NB4 (cell line): ENCODE measurements at regions not wholly inside any gene's neighbourhood (a gene's known extent, or its start where the extent isn't known, plus 50 kb on each side); places are given as distances from the start of the nearest gene placed in this dataset.

Experiments used
- DNase-seq: peaks from one replicate; pipeline ENCODE4 v3.0.0; 2010; ENCODE audit warnings: low read depth
- H3K4me3 ChIP-seq: one replicate; pipeline ENCODE4 v1.5.1; 2011; ENCODE audit warnings: mild to moderate bottlenecking, low read depth, low read length, moderate library complexity
- MYC ChIP-seq: IDR thresholded peaks from 2 replicates; pipeline ENCODE4 v1.6.1; 2011; ENCODE audit warnings: low read depth, low read length
- POLR2A ChIP-seq: IDR thresholded peaks from 2 replicates; pipeline ENCODE4 v1.6.1; 2011; ENCODE audit warnings: mild to moderate bottlenecking; ENCODE audit not compliant: insufficient read length; ENCODE audit errors: extremely low read depth
- TF ChIP-seq, protein P1 (sequence below): IDR thresholded peaks from 2 replicates; pipeline ENCODE4 v1.6.1; 2011; ENCODE audit warnings: low read depth, low read length
- TF ChIP-seq, protein P2 (sequence below): IDR thresholded peaks from one replicate; pipeline ENCODE4 v1.5.1; 2012; ENCODE audit warnings: low read depth, low read length

DNA sequence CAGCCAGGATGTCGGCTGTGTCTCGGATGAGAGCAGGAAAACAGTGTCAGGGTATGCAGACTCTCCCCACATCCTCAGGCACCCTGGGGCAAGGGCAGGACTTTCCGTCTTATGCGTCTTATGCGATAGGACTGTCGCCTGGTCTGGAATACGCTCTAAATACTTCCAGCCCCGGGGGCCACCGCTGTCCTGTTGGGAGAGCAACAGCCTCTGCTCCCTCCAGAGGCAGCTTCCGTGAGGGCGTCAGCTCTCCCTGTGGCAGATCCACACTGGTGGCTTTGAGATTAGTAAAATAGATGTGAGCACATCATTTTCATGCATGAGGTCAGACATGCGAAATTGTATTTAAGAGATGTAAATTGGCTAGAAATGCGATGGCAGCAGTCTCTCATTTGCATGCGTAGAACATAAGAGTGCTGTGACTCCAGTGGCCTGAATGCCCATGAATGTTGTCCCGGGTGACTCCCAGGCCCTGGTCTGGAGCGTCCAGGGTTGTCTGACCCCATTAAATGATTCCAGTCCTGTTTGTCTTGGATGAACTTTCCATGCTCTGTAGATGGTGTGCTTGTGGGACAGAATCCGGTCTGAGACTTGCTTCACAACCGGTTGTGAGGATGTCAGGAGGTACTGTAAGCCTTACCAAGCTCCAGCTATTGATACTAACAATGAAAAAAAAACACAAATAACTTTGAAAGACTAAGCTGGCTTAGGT, 228.2 kb downstream of the SYK start:
- no peak overlapping the region for H3K4me3 ChIP-seq
- TF ChIP-seq, protein P1, sequence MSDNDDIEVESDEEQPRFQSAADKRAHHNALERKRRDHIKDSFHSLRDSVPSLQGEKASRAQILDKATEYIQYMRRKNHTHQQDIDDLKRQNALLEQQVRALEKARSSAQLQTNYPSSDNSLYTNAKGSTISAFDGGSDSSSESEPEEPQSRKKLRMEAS: no peak
- TF ChIP-seq MYC (no peak), POLR2A (no peak)
- TF ChIP-seq, protein P2, sequence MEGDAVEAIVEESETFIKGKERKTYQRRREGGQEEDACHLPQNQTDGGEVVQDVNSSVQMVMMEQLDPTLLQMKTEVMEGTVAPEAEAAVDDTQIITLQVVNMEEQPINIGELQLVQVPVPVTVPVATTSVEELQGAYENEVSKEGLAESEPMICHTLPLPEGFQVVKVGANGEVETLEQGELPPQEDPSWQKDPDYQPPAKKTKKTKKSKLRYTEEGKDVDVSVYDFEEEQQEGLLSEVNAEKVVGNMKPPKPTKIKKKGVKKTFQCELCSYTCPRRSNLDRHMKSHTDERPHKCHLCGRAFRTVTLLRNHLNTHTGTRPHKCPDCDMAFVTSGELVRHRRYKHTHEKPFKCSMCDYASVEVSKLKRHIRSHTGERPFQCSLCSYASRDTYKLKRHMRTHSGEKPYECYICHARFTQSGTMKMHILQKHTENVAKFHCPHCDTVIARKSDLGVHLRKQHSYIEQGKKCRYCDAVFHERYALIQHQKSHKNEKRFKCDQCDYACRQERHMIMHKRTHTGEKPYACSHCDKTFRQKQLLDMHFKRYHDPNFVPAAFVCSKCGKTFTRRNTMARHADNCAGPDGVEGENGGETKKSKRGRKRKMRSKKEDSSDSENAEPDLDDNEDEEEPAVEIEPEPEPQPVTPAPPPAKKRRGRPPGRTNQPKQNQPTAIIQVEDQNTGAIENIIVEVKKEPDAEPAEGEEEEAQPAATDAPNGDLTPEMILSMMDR: no peak
- DNase-seq: no peak

DNA sequence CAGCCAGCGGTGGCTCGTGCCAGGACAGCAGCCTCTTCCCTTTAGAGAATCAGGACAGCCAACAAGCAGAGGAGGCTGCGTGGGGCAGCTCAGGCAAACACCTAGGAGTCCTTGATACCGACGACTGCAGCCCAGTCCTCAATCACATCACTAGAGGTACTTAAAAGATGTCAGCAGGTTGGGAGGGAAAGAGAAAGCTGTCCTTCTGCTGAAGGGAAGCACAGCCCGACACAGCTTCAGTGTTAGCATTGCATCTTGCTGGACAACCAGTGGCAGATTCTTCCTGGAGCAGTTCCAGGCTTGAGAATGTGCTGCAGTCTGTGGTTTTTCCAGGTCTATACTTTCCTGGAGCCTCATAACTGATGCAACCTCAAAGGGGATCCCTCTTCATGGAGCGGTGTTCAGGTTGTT, 230.5 kb downstream of the SYK start:
- DNase-seq: no peak
- no peak overlapping the region for H3K4me3 ChIP-seq
- TF ChIP-seq POLR2A (no peak), MYC (no peak)
- TF ChIP-seq, protein P2: no peak
- TF ChIP-seq, protein P1: no peak

DNA sequence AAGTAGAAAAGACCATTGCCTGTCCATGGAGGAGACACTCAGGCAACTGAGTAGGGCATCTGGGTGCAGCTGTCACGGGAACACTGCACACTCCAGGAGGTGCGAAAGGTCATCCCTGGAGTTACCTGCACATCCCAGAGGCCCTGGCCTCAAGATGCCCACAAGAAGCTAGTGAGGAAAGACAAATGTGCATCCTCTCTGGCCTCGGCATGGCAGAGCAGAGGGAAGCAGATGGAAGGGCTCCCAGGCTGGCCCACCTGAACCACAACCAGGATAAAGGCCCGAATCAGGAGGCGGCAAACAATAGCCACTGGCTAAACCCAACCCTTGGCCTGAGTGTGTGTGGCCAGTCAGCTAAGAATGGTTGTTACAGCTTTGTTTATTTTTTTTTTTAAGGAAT, 231.7 kb downstream of the SYK start:
- no peak for DNase-seq
- no peak overlapping the region for H3K4me3 ChIP-seq
- TF ChIP-seq, protein P1: no peak
- no peak for TF ChIP-seq POLR2A
- TF ChIP-seq, protein P2: no peak
- TF ChIP-seq MYC: no peak

DNA sequence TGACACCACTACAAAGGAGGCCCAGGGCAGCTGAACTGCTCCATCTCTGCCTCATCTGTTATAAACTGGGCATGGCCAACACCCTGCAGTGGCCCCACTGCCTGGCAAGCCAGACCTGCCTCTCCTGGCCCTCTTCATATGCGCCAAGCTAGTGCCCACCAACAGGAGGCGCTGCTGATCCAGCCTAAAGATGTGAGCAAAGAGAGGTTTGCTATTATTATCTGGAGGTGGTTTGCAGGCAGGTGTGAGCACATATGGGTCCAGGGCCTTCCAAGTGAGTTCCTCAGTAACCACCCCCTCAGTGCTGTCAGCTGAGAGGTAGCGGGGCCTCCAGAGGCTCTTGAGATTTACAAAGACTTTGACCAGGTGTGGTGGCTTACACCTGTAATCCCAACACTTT, 232.2 kb downstream of the SYK start:
- peak; percentile 62 for DNase-seq
- TF ChIP-seq, protein P2: peak; percentile 69
- no peak for TF ChIP-seq POLR2A

DNA sequence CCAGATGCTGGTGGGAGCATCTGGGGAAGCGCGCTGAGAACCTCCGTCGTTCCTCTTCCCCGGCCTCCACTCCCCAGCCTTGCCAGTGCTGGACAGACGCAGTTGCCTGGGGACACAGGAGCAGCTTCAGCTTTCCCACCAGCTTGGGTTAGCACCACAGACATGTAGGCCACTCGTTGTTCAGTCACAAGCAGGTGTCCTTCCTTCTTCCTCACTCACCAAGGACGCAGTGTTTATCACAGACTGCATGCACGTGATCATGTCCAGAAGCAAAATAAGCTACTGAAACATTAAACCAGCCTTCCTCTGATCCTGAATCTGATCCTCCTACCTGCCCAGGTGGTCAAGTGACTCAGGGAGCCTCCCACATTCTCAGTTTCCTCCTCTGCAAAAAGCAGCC, 232.9 kb downstream of the SYK start:
- TF ChIP-seq, protein P1: no peak
- TF ChIP-seq MYC: no peak
- no peak for DNase-seq
- no peak overlapping the region for H3K4me3 ChIP-seq

More for the DNA sequence above, 232.2 kb downstream of the SYK start:
- H3K4me3 ChIP-seq: no peak overlapping the region

DNA sequence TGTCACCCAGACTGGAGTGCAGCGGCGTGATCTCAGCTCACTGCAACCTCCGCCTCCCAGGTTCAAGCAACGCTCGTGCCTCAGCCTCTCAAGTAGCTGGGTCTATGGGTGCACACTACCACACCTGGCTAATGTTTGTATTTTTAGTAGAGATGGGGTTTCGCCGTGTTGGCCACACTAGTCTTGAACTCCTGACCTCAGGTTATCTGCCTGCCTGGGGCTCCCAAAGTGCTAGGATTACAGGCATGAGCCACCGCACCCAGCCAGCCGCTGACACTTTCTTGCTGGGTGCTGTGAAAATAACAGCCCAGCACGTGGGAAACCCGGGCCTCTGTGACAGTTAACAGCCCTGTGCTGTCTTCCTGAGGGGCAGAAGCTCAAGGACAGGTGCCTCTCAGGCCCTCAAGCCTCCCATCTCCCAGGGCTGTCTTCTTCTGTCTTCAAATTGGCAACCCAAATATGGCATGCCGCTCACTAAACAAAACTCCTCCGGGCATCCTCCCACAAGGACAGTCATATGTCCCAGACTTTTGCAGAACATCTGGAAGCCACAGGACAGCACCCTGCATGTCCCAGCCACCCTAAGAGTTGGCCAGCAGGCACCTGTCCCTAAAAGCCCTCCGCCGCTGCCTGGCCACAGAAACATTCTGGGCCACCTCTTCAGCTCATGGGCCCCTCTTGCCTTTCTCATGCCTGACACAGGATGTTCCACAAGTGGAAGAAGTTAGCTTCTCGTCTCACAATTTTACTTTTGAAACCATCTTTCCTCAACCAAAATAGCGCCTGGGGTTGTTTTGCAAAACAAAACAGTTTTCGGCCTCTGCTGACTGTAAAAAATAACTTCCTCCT, 233.6 kb downstream of the SYK start:
- TF ChIP-seq, protein P2: no peak
- TF ChIP-seq POLR2A: no peak
- TF ChIP-seq, protein P1: no peak
- no peak for DNase-seq
- H3K4me3 ChIP-seq: no peak overlapping the region
